ENCODE measurements at regions not wholly inside any gene's neighbourhood (a gene's known extent, or its start where the extent isn't known, plus 50 kb on each side); places are given as distances from the start of the nearest gene placed in this dataset.
"Not testable (repeated sequence)": the region's sequence is repeated elsewhere in the genome, so short reads cannot be mapped to it uniquely, and the experiment has no call there.

DNA sequence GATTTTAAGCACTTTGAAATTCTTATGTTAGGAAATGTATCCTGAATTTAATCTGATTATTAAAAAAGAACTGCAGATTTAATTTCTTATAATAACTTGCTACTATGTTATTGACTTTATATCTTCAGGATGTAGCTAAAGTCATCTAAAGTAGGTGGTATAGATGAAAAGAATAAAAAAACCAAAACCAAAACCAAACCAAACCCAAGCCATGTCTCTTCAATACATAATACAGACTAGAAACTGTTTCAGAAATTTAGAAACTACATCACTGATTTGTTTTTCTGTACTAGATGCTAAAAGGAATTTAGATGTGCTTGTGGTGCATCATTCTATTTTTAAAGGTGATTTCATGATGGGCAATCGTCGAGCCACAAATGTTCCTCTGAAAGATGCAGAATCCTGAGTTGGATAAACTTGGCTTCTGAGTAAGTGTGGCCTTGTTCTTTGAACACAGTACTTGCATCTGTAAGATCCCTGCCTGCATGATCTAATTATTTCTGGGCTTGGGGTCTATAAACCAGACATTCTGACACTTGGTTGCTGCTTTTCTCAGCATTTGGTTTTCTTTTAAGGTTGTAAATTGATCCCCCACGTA is 287.1 kb upstream of the SUCLG2 start:
- no peak for DNase-seq
- TF ChIP-seq GATA1 (IDR thresholded peaks at IDR 0.05; ENCODE audit: low read depth, low read length): no peak
- no peak for TF ChIP-seq POLR2A (IDR thresholded peaks at IDR 0.05; ENCODE audit: low read length)

GRCh38 chr3:67940210-67940952 is 286.0 kb upstream of the SUCLG2 start:
- no peak for DNase-seq

GRCh38 chr3:67937498-67938118 is 283.2 kb upstream of the SUCLG2 start:
- no peak for DNase-seq
- TF ChIP-seq POLR2A (IDR thresholded peaks at IDR 0.05; ENCODE audit: low read length) (no peak), GATA1 (IDR thresholded peaks at IDR 0.05; ENCODE audit: low read depth, low read length) (no peak)

More at GRCh38 chr3:67940210-67940952, 286.0 kb upstream of the SUCLG2 start:
- TF ChIP-seq POLR2A (IDR thresholded peaks at IDR 0.05; ENCODE audit: low read length) (no peak), GATA1 (IDR thresholded peaks at IDR 0.05; ENCODE audit: low read depth, low read length) (no peak)

DNA sequence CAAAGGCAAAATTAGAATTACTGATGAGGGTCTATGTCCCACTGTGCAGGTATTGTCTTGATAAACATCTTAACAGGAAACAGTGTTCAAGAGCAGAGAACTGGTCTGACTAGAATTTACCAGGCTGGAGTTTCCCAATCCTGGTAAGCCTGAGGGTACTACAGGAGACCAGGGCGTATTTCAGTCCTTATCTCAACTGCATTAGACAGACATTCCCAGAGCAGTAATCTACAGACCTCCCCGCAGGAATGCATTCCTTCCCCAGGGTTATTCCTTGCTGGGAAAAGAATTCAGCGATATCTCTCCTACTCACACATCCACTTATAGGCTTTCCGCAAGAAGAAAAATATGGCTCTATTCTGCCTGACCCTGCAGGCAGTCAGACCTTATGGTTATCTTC is 276.0 kb upstream of the SUCLG2 start:
- DNase-seq: not testable (repeated sequence)

GRCh38 chr3:67923796-67924195 is 269.4 kb upstream of the SUCLG2 start:
- TF ChIP-seq POLR2A (IDR thresholded peaks at IDR 0.05; ENCODE audit: low read length) (no peak), GATA1 (IDR thresholded peaks at IDR 0.05; ENCODE audit: low read depth, low read length) (no peak)

DNA sequence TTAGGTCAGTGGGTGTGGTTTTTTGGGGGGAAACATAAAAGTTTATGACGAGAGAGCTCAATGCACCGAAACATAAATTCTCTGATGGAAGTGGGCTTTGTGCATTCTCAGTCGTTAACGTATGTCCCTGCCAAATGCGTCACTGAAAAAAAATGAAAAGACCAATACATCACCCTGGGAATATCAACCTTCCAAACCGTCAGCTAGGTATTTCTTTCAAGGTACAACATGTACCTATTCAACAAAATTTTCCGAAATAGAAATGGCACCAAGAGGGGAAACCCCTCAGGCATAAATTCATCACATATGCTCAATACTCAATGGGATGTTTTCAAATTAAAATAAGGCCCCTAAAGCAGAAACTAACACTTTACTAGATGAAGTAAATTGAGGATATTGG is 266.6 kb upstream of the SUCLG2 start:
- TF ChIP-seq GATA1 (IDR thresholded peaks at IDR 0.05; ENCODE audit: low read depth, low read length) (no peak), POLR2A (IDR thresholded peaks at IDR 0.05; ENCODE audit: low read length) (no peak)
- no peak for DNase-seq

More at GRCh38 chr3:67923796-67924195, 269.4 kb upstream of the SUCLG2 start:
- no peak for DNase-seq

GRCh38 chr3:67920311-67920710 is 265.9 kb upstream of the SUCLG2 start:
- TF ChIP-seq GATA1 (IDR thresholded peaks at IDR 0.05; ENCODE audit: low read depth, low read length) (no peak), POLR2A (IDR thresholded peaks at IDR 0.05; ENCODE audit: low read length) (no peak)
- DNase-seq: no peak

DNA sequence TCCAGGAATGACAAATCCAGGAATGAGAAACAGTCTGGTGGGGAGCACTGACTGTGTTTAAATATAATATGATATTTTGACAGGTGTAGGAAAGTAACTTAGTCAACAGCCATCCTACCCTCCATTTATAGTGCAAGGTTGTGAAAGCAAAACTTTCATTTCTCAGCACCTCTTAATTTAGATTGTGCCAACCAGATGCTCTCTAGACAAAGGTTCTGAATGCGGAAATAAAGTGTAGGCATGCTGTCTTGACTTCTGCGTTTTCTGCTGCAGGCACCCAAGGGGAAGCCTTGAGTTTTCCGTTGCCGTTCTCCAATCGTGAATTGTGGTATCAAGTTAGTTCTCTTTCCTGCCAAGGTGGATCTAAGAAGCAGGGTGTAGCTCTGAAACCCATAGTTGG is 261.9 kb upstream of the SUCLG2 start:
- DNase-seq: no peak
- TF ChIP-seq GATA1 (IDR thresholded peaks at IDR 0.05; ENCODE audit: low read depth, low read length) (no peak), POLR2A (IDR thresholded peaks at IDR 0.05; ENCODE audit: low read length) (no peak)

DNA sequence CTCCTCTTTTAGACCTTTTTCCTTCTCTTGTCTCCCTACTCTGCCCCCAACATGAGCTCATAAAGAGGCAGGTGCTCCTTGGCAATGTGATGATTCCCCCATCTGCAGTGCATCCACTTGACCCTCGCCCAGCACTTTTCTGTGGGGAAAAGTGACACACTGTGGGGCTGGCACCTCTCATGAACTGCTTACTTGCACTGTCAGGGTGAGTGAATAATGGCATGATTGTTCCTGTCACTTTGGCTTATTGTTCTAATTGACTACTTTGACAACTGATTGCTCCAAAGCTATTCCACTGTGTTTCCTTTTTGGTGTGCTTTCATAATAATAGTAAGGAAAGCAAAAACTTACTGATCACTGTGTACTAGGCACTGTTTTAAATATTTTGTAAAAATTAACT is 253.3 kb upstream of the SUCLG2 start:
- TF ChIP-seq POLR2A (IDR thresholded peaks at IDR 0.05; ENCODE audit: low read length) (no peak), GATA1 (IDR thresholded peaks at IDR 0.05; ENCODE audit: low read depth, low read length) (no peak)
- no peak for DNase-seq

DNA sequence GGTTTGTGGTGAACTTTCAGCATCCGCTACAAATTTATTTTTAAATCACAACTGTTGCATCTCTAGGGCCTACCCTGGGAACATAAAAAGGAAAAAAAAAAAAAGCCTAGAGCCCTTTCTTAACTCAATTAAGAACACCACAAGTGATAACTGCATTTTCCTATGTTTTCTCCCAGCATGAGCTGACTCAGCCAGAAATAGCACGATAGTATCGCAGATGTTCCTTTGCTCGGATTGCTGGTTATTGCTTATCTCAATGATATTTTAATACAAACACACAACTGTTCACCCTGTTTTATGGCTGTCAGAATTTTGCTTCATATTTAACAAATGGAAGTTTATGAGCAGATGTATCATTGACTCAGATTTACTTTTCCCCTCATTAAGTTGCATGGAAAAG is 251.8 kb upstream of the SUCLG2 start:
- TF ChIP-seq GATA1 (IDR thresholded peaks at IDR 0.05; ENCODE audit: low read depth, low read length): no peak
- TF ChIP-seq POLR2A (IDR thresholded peaks at IDR 0.05; ENCODE audit: low read length): no peak
- DNase-seq: no peak

DNA sequence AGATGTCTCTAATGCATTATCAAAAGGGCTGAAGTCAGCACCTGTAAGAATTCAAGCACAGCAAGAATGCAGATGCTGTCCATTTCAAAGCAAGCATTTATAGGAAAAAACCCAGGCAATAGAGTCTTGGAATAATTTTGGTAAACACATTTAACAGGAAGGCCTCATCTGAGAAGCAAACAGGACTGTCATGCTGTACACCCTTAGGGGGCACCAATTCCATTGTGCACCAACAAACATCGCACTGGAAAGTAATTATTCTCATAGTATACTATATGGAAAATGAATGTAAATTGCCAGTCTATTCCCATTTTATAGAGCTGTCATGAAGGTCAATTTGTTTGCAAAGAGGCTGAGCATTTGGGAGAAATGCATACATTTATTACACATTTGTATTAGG is 247.3 kb upstream of the SUCLG2 start:
- no peak for DNase-seq
- TF ChIP-seq POLR2A (IDR thresholded peaks at IDR 0.05; ENCODE audit: low read length) (no peak), GATA1 (IDR thresholded peaks at IDR 0.05; ENCODE audit: low read depth, low read length) (no peak)

GRCh38 chr3:67898916-67899315 is 244.5 kb upstream of the SUCLG2 start:
- no peak for DNase-seq
- no peak for TF ChIP-seq POLR2A (IDR thresholded peaks at IDR 0.05; ENCODE audit: low read length)
- TF ChIP-seq GATA1 (IDR thresholded peaks at IDR 0.05; ENCODE audit: low read depth, low read length): no peak

GRCh38 chr3:67897351-67898336 is 243.2 kb upstream of the SUCLG2 start:
- TF ChIP-seq POLR2A (IDR thresholded peaks at IDR 0.05; ENCODE audit: low read length) (no peak), GATA1 (IDR thresholded peaks at IDR 0.05; ENCODE audit: low read depth, low read length) (no peak)
- DNase-seq: no peak

DNA sequence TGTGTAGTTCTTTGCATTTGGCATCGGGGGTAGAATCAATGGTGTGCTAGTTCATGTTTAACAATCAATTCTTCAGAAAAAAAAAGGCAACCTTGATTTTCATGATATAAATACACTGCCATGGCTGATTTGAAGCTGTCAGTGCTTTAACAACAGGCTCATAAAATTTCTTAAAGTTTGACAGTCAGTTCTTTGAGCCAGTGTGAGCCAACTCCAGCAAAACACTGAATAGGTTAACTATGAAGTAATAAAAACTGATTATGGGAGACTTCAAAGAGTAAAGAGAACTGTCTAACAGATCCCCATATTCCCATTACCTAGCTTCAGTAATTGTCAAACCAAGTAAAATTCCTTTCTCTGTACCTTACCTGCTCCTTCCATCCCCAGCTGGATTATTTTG is 241.7 kb upstream of the SUCLG2 start:
- TF ChIP-seq POLR2A (IDR thresholded peaks at IDR 0.05; ENCODE audit: low read length) (no peak), GATA1 (IDR thresholded peaks at IDR 0.05; ENCODE audit: low read depth, low read length) (no peak)

More for the DNA sequence above, 241.7 kb upstream of the SUCLG2 start:
- DNase-seq: no peak

All from erythroblast (primary cell).